Progenitor cell of endocrine pancreas (in vitro differentiated cells): ENCODE measurements at regions not wholly inside any gene's neighbourhood (a gene's known extent, or its start where the extent isn't known, plus 50 kb on each side); places are given as distances from the start of the nearest gene placed in this dataset.

Source experiments
- DNase-seq: peaks from one replicate; pipeline ENCODE4 v3.0.0; 2021; ENCODE audit warnings: low spot score; ENCODE audit not compliant: unreplicated experiment
- H3K27ac Mint-ChIP-seq: 2 replicates; pipeline ENCODE4 v1.8.0; 2021; ENCODE audit warnings: mild to moderate bottlenecking, moderate library complexity, mixed read lengths
- H3K27me3 Mint-ChIP-seq: 2 replicates; pipeline ENCODE4 v1.8.0; 2021; ENCODE audit warnings: mixed read lengths
- H3K36me3 Mint-ChIP-seq: 2 replicates; pipeline ENCODE4 v1.8.0; 2022; ENCODE audit warnings: mixed read lengths; ENCODE audit not compliant: insufficient read depth
- H3K4me1 Mint-ChIP-seq: 2 replicates; pipeline ENCODE4 v1.8.0; 2021; ENCODE audit warnings: low read depth, mixed read lengths
- H3K4me3 Mint-ChIP-seq: 2 replicates; pipeline ENCODE4 v1.8.0; 2021; ENCODE audit warnings: low read depth, mild to moderate bottlenecking, moderate library complexity, mixed read lengths
- H3K9me3 Mint-ChIP-seq: 2 replicates; pipeline ENCODE4 v1.8.0; 2021; ENCODE audit warnings: low read depth, mixed read lengths
- CTCF ChIP-seq: fragments of 200-600 bp; sonication (generic); IDR thresholded peaks from one replicate; pipeline ENCODE4 v1.5.0; 2021; ENCODE audit warnings: antibody characterized with exemption, mild to moderate bottlenecking; ENCODE audit not compliant: unreplicated experiment

GRCh38 chr4:146114066-146114465, 61.5 kb upstream of the LSM6 start:
- TF ChIP-seq CTCF = no peak
- Mint-ChIP-seq H3K27ac (no peak overlapping the region), H3K27me3 (no peaks in the 10 kb centered on the region), H3K36me3 (no peaks in the 10 kb centered on the region), H3K4me3 (no peak overlapping the region), H3K9me3 (no peaks in the 10 kb centered on the region), H3K4me1 (peaks cover 17% of the 10 kb centered on the region)
- no peak for DNase-seq

- no peak for TF ChIP-seq CTCF
- Mint-ChIP-seq H3K4me3 (no peak overlapping the region), H3K4me1 (peaks cover 17% of the 10 kb centered on the region), H3K9me3 (no peaks in the 10 kb centered on the region), H3K27me3 (no peaks in the 10 kb centered on the region), H3K36me3 (no peaks in the 10 kb centered on the region), H3K27ac (peak overlapping the region; percentile 31)
- no peak for DNase-seq
These were observed 62.3 kb upstream of the LSM6 start for GRCh38 chr4:146113171-146113570.

GRCh38 chr4:146112389-146112788, 63.1 kb upstream of the LSM6 start:
- Mint-ChIP-seq H3K4me1 (peaks cover 17% of the 10 kb centered on the region), H3K36me3 (no peaks in the 10 kb centered on the region), H3K9me3 (no peaks in the 10 kb centered on the region), H3K27ac (no peak overlapping the region), H3K27me3 (no peaks in the 10 kb centered on the region), H3K4me3 (no peak overlapping the region)
- no peak for TF ChIP-seq CTCF
- no peak for DNase-seq

GRCh38 chr4:146110871-146111485, 64.5 kb upstream of the LSM6 start:
- no peak overlapping the region for H3K4me3 Mint-ChIP-seq
- peaks cover 17% of the 10 kb centered on the region for H3K4me1 Mint-ChIP-seq
- no peaks in the 10 kb centered on the region for H3K36me3 Mint-ChIP-seq
- no peak overlapping the region for H3K27ac Mint-ChIP-seq
- H3K9me3 Mint-ChIP-seq = no peaks in the 10 kb centered on the region
- no peak for TF ChIP-seq CTCF
- DNase-seq = no peak
- H3K27me3 Mint-ChIP-seq = no peaks in the 10 kb centered on the region

- peaks cover 17% of the 10 kb centered on the region for H3K4me1 Mint-ChIP-seq
- H3K27ac Mint-ChIP-seq = no peak overlapping the region
- TF ChIP-seq CTCF = no peak
- no peaks in the 10 kb centered on the region for H3K36me3 Mint-ChIP-seq
- no peak overlapping the region for H3K4me3 Mint-ChIP-seq
- H3K9me3 Mint-ChIP-seq = no peaks in the 10 kb centered on the region
- no peaks in the 10 kb centered on the region for H3K27me3 Mint-ChIP-seq
- DNase-seq = no peak
These were observed 66.8 kb upstream of the LSM6 start for GRCh38 chr4:146108756-146109155.
